Prostate gland (tissue), 2 donors: ENCODE measurements at regions not wholly inside any gene's neighbourhood (a gene's known extent, or its start where the extent isn't known, plus 50 kb on each side); places are given as distances from the start of the nearest gene placed in this dataset.

ENCODE experiments used
- DNase-seq: peaks from one replicate; pipeline ENCODE4 v3.0.0-alpha.2; 2019; ENCODE audit warnings: low spot score
- H3K27ac ChIP-seq, 2 donors: fragments of 200-600 bp; sonication (generic); 2 replicates each; pipeline ENCODE4 v1.5.1; 2017 to 2019
- H3K27me3 ChIP-seq: fragments of 200-600 bp; sonication (generic); replicated peaks from 2 replicates; pipeline ENCODE4 v1.5.1; 2019; ENCODE audit not compliant: insufficient read depth
- H3K36me3 ChIP-seq, 2 donors: fragments of 200-600 bp; sonication (generic); 1 replicate in 1 of 2; 2 replicates in 1 of 2; pipeline versions ENCODE4 v1.5.1 to v1.8.1; 2017 to 2019
- H3K4me1 ChIP-seq: fragments of 200-600 bp; sonication (generic); replicated peaks from 2 replicates; pipeline ENCODE4 v1.5.1; 2019
- H3K4me3 ChIP-seq, 2 donors: fragments of 200-600 bp; sonication (generic); 2 replicates each; pipeline ENCODE4 v1.5.1; 2017 to 2019
- H3K9me3 ChIP-seq: fragments of 200-600 bp; sonication (generic); 2 replicates; pipeline ENCODE4 v1.5.1; 2017
- POLR2A ChIP-seq: fragments of 450-650 bp; IDR thresholded peaks from one replicate; pipeline ENCODE4 v1.6.1; 2016; ENCODE audit warnings: antibody characterized with exemption, mild to moderate bottlenecking
- POLR2AphosphoS5 ChIP-seq: sonication (generic); formaldehyde crosslinking; IDR thresholded peaks from one replicate; pipeline ENCODE4 v1.6.1; 2017; ENCODE audit warnings: antibody characterized with exemption
- WGBS: methylation state at CpG from one replicate; pipeline ENCODE4 v1.1.5; 2018; 5-methylcytosine and 5-hydroxymethylcytosine counted together
- intact Hi-C: fragments of 100-400 bp; cut with DNase I; formaldehyde crosslinking; loops from one replicate; pipeline ENCODE4 v1.14.2; 2022
- TF ChIP-seq, protein P1 (sequence below), 4 experiments: fragments of 200-600 bp in 2 of 4; fragments of 450-650 bp in 2 of 4; sonication (generic) in 2 of 4; IDR thresholded peaks; 1 replicate in 3 of 4; 2 replicates in 1 of 4; pipeline ENCODE4 v1.5.1; 2016 to 2019; ENCODE audit warnings: antibody characterized with exemption in 4 of 4, mild to moderate bottlenecking in 2 of 4, moderate library complexity in 2 of 4

DNA sequence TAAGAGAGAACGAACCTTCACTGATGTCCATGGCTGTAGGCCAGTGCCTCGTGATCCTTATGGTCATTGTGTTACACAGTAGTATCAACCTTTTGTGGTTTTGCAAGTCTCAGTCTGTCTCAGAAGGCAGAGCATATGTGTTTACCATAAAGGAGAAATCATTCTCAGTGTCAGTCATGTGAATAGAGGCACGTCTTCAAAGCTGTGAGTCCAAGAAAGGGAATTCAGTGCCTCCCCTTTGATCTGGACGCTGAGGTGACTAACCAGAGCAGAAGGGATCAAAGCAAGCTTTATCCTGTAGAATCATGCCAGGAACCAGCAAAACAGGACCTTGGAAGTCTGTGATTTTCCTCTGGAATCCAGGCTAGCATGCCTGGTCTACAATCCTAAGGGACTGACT lies 433.9 kb downstream of the DNAH5 start:
- no peaks in the 10 kb centered on the region for H3K4me1 ChIP-seq
- no peak overlapping the region for H3K27ac ChIP-seq
- H3K27me3 ChIP-seq, result no peaks in the 10 kb centered on the region
- H3K36me3 ChIP-seq, result no peaks in the 10 kb centered on the region
- no peak overlapping the region for H3K4me3 ChIP-seq
- WGBS, result 28% methylated on average over 4 of the region's 4 CpGs
- no peaks in the 10 kb centered on the region for H3K9me3 ChIP-seq
- TF ChIP-seq, protein P1, sequence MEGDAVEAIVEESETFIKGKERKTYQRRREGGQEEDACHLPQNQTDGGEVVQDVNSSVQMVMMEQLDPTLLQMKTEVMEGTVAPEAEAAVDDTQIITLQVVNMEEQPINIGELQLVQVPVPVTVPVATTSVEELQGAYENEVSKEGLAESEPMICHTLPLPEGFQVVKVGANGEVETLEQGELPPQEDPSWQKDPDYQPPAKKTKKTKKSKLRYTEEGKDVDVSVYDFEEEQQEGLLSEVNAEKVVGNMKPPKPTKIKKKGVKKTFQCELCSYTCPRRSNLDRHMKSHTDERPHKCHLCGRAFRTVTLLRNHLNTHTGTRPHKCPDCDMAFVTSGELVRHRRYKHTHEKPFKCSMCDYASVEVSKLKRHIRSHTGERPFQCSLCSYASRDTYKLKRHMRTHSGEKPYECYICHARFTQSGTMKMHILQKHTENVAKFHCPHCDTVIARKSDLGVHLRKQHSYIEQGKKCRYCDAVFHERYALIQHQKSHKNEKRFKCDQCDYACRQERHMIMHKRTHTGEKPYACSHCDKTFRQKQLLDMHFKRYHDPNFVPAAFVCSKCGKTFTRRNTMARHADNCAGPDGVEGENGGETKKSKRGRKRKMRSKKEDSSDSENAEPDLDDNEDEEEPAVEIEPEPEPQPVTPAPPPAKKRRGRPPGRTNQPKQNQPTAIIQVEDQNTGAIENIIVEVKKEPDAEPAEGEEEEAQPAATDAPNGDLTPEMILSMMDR (IDR thresholded peaks at IDR 0.05), result no peak
- TF ChIP-seq POLR2AphosphoS5, result no peak
- TF ChIP-seq POLR2A, result no peak
- intact Hi-C loops, result no loop called here
- no peak for DNase-seq

DNA sequence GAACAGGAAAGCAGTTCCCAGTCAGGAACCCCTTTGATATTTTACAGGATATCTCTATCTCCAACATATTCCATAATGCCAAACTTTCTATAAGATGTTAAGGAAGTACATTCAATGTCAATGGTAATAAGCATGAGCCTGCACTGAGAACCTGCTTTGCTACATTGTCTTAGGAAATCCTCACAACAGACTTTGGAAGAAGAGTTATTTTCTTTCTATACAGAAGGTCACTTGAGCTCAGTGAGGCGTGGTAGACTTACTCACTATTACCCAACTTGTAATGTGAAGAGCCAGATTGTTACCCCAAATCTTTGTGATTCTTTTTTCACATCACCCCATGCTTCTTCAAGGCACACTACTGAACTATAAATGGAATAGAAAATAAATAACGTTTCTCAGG lies 435.9 kb downstream of the DNAH5 start:
- WGBS, result 80% methylated on average over 2 of the region's 2 CpGs
- Histone ChIP-seq H3K27me3 (no peaks in the 10 kb centered on the region), H3K4me1 (no peaks in the 10 kb centered on the region), H3K36me3 (no peaks in the 10 kb centered on the region), H3K4me3 (no peak overlapping the region), H3K9me3 (no peaks in the 10 kb centered on the region), H3K27ac (no peak overlapping the region)
- TF ChIP-seq POLR2A, result no peak
- TF ChIP-seq POLR2AphosphoS5, result no peak
- intact Hi-C loops, result no loop called here
- no peak for DNase-seq

DNA sequence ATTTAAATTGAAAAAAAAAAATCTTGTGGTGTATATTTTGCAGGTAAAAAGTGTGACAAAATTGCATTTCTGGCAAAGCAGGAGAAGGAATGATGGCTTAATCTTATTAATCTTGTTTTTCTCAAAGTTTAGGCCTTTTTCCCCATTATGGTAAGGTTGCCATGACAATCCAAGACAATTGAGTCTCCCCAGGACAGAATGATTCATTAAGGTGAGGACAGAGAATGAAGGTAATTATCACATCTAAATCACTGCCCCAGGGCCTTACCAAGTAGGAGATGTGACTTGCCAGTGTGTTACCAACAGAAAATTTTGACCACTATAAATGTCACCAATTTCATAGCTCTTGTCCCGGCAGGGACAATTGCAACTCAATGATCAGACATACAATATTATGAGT lies 439.2 kb downstream of the DNAH5 start:
- TF ChIP-seq POLR2A, result no peak
- TF ChIP-seq, protein P1 (IDR thresholded peaks at IDR 0.05), result no peak
- no peak for TF ChIP-seq POLR2AphosphoS5
- Histone ChIP-seq H3K4me1 (no peaks in the 10 kb centered on the region), H3K9me3 (no peaks in the 10 kb centered on the region), H3K27me3 (no peaks in the 10 kb centered on the region), H3K36me3 (no peaks in the 10 kb centered on the region), H3K4me3 (no peak overlapping the region), H3K27ac (no peak overlapping the region)
- WGBS, result 86% methylated on average over 1 of the region's 1 CpG
- no peak for DNase-seq
- intact Hi-C loops, result no loop called here

DNA sequence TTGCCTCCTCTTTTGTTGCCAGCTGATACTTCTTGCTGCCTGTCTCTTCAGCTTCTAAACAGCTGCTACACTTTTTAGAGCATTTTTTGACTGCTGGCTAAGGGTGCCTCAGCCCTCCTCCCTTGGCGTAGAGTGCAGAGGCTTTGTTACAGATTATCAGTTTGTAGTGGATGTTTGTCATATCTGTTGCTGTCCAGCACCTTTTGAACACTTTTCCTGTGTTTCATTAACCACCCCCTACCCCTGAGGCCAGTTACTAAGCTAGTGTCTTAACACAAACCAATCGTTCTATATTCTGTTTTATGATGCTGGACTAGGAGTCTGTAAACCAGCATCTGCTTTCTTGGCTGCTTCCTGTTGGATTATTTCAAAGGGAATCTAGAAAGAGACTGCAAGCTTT lies 441.5 kb downstream of the DNAH5 start:
- Histone ChIP-seq H3K36me3 (no peaks in the 10 kb centered on the region), H3K27me3 (no peaks in the 10 kb centered on the region), H3K9me3 (no peaks in the 10 kb centered on the region), H3K27ac (no peak overlapping the region), H3K4me1 (no peaks in the 10 kb centered on the region), H3K4me3 (no peak overlapping the region)
- TF ChIP-seq POLR2A, result no peak
- TF ChIP-seq POLR2AphosphoS5, result no peak
- TF ChIP-seq, protein P1 (IDR thresholded peaks at IDR 0.05), result no peak
- WGBS, result 22% methylated on average over 2 of the region's 2 CpGs
- no peak for DNase-seq
- intact Hi-C loops, result no loop called here

DNA sequence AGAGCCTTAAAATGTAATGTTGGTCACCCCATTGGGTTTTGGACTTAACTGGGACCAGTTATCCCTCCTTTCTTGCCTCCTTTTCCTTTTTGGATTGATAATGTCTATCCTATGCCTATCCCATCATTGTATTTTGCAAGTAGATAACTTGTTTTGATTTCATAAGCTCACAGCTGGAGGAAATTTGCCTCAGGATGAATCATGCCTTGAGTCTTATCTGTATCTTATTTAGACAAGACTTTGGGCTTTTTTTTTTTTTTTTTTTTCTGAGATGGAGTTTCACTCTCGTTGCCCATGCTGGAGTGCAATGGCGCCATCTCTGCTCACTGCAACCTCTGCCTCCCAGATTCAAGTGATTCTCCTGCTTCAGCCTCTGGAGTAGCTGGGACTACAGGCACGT lies 443.3 kb downstream of the DNAH5 start:
- no peak for DNase-seq
- Histone ChIP-seq H3K4me1 (no peaks in the 10 kb centered on the region), H3K9me3 (no peaks in the 10 kb centered on the region), H3K4me3 (no peak overlapping the region), H3K27ac (no peak overlapping the region), H3K27me3 (no peaks in the 10 kb centered on the region), H3K36me3 (no peaks in the 10 kb centered on the region)
- intact Hi-C loops, result no loop called here
- TF ChIP-seq, protein P1 (IDR thresholded peaks at IDR 0.05), result no peak
- TF ChIP-seq POLR2AphosphoS5 (no peak), POLR2A (no peak)
- WGBS, result 61% methylated on average over 3 of the region's 3 CpGs
